ENCODE measurements at regions not wholly inside any gene's neighbourhood (a gene's known extent, or its start where the extent isn't known, plus 50 kb on each side); places are given as distances from the start of the nearest gene placed in this dataset.

DNA sequence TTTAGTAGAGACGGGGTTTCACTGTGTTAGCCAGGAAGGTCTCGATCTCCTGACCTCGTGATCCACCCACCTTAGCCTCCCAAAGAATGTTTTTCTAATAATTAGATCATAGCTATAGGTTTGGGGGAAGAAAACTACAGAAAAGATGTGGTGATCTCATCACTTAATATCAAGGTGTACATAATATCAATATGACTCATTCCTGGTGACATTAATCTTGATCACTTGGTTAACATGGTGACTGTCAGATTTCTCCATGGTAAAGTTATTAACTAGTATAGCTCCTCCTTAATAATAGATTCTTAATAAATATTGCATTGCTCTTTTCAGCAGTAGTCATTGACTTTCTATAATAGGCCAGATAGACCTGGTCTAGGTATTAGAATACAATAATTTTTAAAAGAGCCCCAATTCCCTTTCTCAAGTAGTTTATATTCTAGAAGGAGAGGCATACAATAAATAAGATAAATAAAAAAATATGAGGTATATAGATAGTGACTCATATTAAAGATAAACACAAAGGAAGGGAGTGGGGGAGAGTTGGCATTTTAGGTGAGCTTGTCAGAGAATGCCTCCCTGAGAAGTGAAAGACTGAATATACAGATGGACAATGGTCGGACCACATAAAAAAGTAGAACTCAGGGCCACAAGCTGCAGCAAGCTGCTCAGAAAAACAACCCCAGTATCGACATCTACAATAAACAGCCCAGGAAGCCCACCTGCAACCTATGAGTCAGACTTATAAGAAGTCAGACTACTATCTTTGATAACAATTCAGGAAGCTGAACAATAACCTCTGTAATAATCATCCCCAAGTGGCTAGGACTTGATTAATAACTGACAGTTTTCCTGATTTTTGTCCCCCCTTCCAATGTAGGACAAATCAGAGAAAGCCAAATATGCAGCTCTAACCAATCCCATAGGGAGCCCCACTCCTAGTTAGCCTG, 210.8 kb downstream of the RFC3 start:
- TF ChIP-seq, protein P1, sequence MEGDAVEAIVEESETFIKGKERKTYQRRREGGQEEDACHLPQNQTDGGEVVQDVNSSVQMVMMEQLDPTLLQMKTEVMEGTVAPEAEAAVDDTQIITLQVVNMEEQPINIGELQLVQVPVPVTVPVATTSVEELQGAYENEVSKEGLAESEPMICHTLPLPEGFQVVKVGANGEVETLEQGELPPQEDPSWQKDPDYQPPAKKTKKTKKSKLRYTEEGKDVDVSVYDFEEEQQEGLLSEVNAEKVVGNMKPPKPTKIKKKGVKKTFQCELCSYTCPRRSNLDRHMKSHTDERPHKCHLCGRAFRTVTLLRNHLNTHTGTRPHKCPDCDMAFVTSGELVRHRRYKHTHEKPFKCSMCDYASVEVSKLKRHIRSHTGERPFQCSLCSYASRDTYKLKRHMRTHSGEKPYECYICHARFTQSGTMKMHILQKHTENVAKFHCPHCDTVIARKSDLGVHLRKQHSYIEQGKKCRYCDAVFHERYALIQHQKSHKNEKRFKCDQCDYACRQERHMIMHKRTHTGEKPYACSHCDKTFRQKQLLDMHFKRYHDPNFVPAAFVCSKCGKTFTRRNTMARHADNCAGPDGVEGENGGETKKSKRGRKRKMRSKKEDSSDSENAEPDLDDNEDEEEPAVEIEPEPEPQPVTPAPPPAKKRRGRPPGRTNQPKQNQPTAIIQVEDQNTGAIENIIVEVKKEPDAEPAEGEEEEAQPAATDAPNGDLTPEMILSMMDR (conservative IDR thresholded peaks at IDR 0.05; ENCODE audit: low read depth) = no peak
- no peak for DNase-seq (ENCODE audit: low spot score)
- H3K27ac ChIP-seq = no peak overlapping the region
- ChIA-PET POLR2A (ENCODE audit: low non-redundant PET) (no interaction called here), CTCF (no interaction called here)

DNA sequence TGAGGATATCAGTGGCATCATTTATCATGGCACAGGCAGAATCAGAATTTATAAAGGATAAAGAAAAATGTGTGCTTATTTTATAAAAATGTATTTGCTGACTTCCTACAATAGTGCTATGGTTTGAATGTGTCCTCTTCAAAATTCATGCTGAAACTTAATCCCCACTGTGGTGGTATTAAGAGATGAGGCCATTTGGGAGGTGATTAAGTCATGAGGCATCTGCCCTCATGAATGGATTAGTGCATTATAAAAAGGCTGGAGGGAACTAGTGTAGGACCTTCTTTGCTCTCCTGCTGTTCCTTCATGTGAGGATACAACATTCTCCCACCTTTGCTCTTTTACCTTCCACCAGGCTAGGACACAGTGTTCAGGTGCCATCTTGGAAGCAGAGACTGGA, 212.8 kb downstream of the RFC3 start:
- ChIA-PET POLR2A (ENCODE audit: low non-redundant PET) (no interaction called here), CTCF (no interaction called here)
- no peak for DNase-seq (ENCODE audit: low spot score)
- TF ChIP-seq, protein P1 (conservative IDR thresholded peaks at IDR 0.05; ENCODE audit: low read depth) = no peak
- H3K27ac ChIP-seq = no peak overlapping the region

DNA sequence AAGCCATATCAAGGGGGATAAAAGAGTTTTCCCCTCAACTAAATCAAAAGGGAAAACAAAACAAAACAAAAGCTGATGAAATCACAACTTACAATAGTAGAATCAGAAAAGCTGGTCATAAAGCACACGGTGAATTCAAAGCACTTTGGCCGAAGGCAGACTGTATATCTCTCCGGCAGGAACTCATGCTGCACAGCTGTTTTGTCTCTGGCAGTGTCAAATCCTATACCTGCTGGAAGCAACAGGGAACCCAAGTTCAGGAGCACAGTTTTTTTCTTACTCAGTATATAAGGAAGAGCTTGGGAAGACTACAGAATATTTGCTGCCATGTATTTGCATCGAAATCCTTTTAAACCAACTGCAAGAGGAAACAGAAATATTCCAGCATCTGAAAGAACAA, 213.7 kb downstream of the RFC3 start:
- TF ChIP-seq, protein P1 (conservative IDR thresholded peaks at IDR 0.05; ENCODE audit: low read depth) = no peak

DNA sequence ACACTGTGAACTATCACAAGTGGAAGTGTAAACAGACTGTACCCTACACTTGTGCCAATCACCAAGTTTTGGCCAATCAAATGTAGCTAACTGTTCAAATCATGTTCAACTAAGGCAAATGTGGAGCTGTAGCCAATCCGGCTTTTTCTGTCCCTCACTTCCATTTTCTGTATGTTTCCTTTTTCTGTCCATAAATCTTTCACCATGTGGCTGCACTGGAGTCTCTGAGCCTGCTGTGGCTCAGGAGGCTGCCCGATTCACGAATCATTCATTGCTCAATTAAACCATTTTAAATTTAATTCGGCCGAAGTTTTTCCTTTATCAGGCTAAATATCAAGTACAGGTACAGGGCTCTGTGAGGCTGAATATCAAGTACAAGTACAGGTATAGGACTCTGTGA, 216.5 kb downstream of the RFC3 start:
- ChIA-PET CTCF (no interaction called here), POLR2A (ENCODE audit: low non-redundant PET) (no interaction called here)
- TF ChIP-seq, protein P1 (conservative IDR thresholded peaks at IDR 0.05; ENCODE audit: low read depth) = no peak
- H3K27ac ChIP-seq = no peak overlapping the region
- no peak for DNase-seq (ENCODE audit: low spot score)

More for the DNA sequence above, 213.7 kb downstream of the RFC3 start:
- DNase-seq (ENCODE audit: low spot score) = no peak
- ChIA-PET POLR2A (ENCODE audit: low non-redundant PET) (no interaction called here), CTCF (no interaction called here)
- H3K27ac ChIP-seq = no peak overlapping the region

DNA sequence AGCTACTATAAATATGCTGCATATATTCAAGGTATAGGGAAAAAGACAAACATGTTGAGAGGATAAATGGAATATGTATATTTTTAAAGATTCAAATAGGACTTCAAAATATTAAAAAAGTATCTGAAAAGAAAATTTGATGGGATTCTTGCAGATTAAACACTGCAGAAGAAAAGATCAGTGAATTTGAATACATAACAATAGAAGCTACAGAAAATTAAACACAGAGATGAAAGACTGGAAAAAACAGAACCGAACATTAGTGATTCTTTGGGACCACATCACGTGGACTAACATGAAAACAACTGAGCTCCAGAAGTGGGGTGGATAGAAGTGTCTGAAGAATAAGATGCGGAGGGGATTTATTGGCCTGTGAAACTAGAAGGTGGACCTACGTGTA, 217.2 kb downstream of the RFC3 start:
- POLR2A ChIA-PET (ENCODE audit: low non-redundant PET) = no interaction called here
- no peak for DNase-seq (ENCODE audit: low spot score)
- TF ChIP-seq, protein P1 (conservative IDR thresholded peaks at IDR 0.05; ENCODE audit: low read depth) = no peak
- no peak overlapping the region for H3K27ac ChIP-seq
- CTCF ChIA-PET = no interaction called here

DNA sequence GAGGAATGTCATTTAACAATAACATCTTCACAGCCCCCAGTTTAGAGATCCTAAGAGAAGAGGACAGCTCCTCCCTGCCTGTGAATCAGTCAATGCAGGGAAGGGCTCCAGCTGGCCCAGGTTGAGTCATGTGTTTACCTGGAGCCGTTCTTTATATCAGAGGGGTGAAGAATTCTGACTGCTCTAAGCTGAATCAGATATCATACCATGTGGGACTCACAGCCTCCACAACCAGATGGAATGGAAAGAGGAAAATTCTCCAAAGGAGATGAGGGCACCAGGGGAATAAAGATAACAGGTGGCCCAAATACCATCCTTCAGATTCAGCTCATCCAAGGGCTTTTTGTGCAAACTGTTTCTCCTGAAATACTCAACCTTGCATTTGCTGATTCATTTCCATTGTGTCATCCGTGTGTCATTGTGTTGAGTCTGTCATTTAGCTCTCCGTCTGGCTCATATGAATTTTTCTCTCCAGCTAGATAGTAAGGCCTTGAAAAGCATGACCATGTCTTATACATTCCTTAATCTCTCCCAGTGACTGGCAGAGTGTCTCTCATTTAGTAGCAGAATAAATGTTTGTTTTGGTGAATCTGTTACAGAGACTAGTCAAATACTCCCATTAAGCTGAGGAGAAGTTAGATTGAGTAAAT, 217.9 kb downstream of the RFC3 start:
- POLR2A ChIA-PET (ENCODE audit: low non-redundant PET) = interaction anchor here (0.5 kb wide), 1 partner anchor 28 kb away, joined by 3 read pairs; no protein-coding TSS in a partner anchor
- peak; percentile 55 for DNase-seq (ENCODE audit: low spot score)

More for the DNA sequence above, 217.9 kb downstream of the RFC3 start:
- TF ChIP-seq, protein P1 (conservative IDR thresholded peaks at IDR 0.05; ENCODE audit: low read depth) = no peak
- H3K27ac ChIP-seq = no peak overlapping the region
- CTCF ChIA-PET = no interaction called here

Measured in RWPE1 (cell line).